H54 (cell line): ENCODE measurements at regions not wholly inside any gene's neighbourhood (a gene's known extent, or its start where the extent isn't known, plus 50 kb on each side); places are given as distances from the start of the nearest gene placed in this dataset.

Source experiments
- DNase-seq: peaks from one replicate; pipeline ENCODE4 v3.0.0; 2011; ENCODE audit warnings: low spot score, mixed read lengths; ENCODE audit not compliant: insufficient read length
- FAIRE-seq: peaks from 3 replicates; lab custom pipeline; 2011; peaks lifted over from hg19 to GRCh38; lab: Jason Lieb, UNC
- POLR2A ChIP-seq: IDR thresholded peaks from 2 replicates; pipeline ENCODE4 v1.6.1; 2011; ENCODE audit warnings: low read depth, mild to moderate bottlenecking, low read length

DNA sequence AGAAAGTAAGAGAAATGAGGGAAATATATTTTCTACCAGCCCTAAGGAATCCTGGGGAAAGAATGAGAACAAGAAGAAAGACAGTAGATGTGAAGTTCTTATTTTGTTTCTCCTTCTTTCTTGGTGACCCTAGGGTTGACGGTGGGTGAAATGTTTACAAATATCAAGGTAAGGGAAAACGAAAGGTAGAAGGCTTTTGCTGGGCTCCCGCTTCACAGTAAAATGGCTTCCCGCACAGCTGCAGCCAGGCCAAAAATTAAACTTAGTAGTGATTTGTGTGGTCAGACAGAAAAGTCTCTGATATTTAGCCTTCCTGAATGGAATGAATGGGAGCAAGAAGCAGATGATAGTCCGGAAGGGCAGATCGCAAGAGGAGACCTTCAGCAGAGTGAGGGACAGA, 99.1 kb upstream of the COL3A1 start:
- FAIRE-seq (no peak), DNase-seq (no peak)
- no peak for TF ChIP-seq POLR2A

GRCh38 chr2:188878716-188879115, 95.5 kb upstream of the COL3A1 start:
- DNase-seq: no peak
- no peak for FAIRE-seq
- no peak for TF ChIP-seq POLR2A

DNA sequence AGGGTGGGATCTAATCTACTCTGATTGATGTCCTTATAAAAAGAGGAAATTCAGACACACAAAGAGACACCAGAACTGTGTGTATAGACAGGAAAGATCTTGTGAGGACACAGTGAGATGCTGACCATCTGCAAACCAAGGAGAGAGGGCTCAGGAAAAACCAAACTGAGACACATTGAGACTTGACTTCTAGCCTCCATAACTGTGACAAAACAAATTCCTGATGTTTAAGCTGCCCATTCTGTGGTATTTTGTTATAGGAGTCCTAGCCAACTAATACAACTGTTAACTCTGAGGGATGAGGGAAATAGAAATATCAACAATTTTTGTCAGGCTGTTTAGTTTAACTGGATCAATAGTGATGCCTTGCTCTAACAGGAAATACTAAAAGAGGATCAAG, 93.4 kb upstream of the COL3A1 start:
- no peak for FAIRE-seq
- DNase-seq: no peak
- TF ChIP-seq POLR2A: no peak

GRCh38 chr2:188881434-188881833, 92.7 kb upstream of the COL3A1 start:
- no peak for TF ChIP-seq POLR2A
- FAIRE-seq (no peak), DNase-seq (no peak)

DNA sequence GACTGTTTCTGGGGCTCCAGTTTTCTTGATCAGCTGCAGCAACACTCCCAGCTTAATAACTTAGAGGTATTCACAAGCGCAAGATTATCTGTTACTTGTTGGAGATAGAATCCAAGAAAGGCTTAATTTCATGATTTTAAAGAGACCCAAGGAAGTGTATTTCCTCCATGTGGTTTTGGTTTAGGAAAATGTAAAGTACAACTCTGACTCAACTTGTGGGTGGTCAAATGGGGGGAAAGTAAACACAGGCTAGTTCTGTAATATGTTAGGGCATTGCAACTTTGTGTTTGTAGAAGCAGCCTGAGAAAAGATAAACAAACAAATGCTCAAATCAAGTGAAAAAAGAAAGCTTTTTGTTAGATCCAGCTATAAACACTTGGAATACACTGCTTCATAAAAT, 90.1 kb upstream of the COL3A1 start:
- FAIRE-seq (no peak), DNase-seq (no peak)
- TF ChIP-seq POLR2A: no peak

- FAIRE-seq: no peak
- TF ChIP-seq POLR2A: no peak
- DNase-seq: no peak
Measured at GRCh38 chr2:188884517-188884916, 89.7 kb upstream of the COL3A1 start.

GRCh38 chr2:188889187-188889586, 85.0 kb upstream of the COL3A1 start:
- DNase-seq: no peak
- FAIRE-seq: no peak
- no peak for TF ChIP-seq POLR2A

DNA sequence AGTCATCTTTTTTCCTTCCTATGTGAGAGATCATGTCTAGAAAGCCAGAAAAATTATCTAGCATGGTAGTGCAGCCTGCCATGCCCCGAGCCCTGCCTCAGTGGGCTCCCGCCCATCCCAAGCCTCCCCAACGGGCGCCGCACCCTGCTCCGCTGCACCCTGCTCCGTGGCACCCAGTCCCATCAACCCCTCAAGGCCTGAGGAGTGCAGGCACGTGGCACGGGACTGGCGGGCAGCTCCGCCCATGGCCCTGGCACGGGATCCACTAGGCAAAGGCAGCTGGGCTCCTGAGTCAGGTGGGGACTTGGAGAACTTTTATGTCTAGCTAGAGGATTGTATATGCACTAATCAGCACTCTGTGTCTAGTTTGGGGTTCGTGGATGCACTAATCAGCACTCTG, 83.4 kb upstream of the COL3A1 start:
- no peak for TF ChIP-seq POLR2A
- FAIRE-seq (no peak), DNase-seq (no peak)

DNA sequence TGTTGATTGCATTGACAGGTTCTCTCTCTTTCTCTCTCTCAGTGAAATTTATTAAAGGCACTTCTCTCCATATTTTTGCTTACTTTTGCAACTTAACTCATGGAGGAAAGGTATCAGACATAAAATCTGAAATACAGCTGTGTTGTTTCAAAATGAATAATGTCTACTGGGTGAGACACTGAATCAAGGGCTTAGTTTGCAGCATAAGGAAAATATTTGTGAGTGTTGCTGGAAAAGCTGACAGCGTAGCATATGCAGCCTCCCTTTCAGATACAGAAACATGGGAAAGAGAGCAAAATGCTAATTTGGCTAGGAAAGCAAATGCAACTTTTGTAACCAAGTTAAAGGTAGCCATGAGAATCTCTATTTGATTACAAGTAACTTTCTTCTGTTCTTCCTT, 81.5 kb upstream of the COL3A1 start:
- TF ChIP-seq POLR2A: no peak
- FAIRE-seq (no peak), DNase-seq (no peak)

DNA sequence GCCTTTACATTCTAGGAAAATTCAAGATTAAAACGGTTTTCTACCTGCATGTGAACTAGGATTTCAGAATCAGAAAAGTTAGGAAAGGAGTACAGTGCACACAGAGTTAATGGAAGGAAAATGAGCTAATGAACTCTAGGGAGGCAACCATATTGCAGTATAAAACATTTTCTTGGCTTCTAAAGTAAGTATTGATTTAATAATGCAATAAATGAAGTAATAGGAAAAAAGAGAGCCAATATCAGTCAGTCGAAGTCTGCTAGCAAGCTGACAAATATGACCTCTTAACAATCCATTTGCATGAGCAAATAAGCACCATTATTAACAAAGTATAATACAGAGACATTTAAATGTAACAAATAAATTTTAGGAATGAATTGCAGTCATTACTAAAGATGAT, 80.2 kb upstream of the COL3A1 start:
- DNase-seq: no peak
- no peak for TF ChIP-seq POLR2A
- no peak for FAIRE-seq

GRCh38 chr2:188894979-188895378, 79.2 kb upstream of the COL3A1 start:
- DNase-seq (no peak), FAIRE-seq (no peak)
- TF ChIP-seq POLR2A: no peak

DNA sequence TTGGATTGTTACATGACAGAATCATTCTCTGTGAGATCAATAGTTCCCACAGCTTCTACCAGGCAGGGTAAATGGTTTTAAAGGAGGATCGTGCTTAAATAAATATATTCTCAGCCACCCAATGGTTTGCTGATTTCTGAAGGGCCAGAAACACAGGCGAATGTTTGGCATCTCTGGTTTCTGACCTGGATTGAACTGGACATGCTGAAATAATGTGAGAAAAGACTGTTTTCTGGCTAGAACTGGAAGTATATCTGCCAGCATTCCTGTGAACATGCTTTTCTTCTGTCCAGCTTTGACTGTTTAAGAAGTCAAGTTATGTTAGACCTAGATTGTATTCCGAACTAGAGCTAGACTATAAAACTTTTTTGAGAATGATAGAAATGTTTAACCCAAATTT, 77.1 kb upstream of the COL3A1 start:
- DNase-seq: no peak
- TF ChIP-seq POLR2A: no peak
- no peak for FAIRE-seq

GRCh38 chr2:188898261-188898660, 75.9 kb upstream of the COL3A1 start:
- no peak for TF ChIP-seq POLR2A
- DNase-seq (no peak), FAIRE-seq (no peak)

GRCh38 chr2:188902901-188903491, 71.2 kb upstream of the COL3A1 start:
- DNase-seq: no peak
- peak; percentile 76 for FAIRE-seq
- no peak for TF ChIP-seq POLR2A

DNA sequence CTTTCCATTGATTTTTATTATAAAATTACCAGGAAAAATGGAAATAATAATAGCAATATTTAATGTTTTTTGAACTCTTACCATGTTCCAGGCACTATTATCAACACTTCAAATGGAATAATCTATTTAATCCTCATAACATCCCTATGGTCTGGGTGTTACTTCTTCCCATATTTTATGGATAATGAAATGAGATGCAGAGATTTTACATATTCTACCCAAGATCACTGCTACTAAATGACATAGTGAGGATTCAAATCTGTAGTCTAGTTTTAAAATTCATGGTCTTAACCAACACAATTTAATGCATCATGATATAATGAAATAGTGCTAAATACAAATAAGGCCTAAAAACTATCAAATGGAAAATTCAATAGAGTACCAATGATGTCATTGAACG, 70.4 kb upstream of the COL3A1 start:
- no peak for TF ChIP-seq POLR2A
- FAIRE-seq (no peak), DNase-seq (no peak)

DNA sequence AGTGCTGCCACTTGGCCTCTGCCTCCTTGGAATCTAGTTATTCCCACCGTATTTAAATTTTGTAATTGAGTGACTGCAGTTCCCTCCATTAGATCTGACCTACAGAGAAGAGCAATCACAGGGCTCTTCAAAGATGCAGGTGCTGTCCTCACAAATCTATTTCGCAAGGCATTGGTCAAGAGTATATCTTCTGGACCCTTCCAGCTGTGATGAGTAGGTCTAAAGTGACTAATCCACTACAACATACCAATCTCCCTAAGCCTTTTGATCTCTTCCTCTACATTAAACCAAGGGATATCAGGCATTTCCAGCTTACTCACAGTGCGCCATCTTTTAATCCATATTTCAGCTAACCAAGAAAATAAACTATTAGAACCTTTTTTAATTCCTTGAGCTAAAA, 65.1 kb upstream of the COL3A1 start:
- TF ChIP-seq POLR2A: no peak
- FAIRE-seq (no peak), DNase-seq (no peak)
